HG02623 (cell line): ENCODE measurements at regions not wholly inside any gene's neighbourhood (a gene's known extent, or its start where the extent isn't known, plus 50 kb on each side); places are given as distances from the start of the nearest gene placed in this dataset.

Experiments used
- ATAC-seq: cut with Tn5 transposase; IDR thresholded peaks from one replicate; pipeline ENCODE4 v1.9.1; 2021; ENCODE audit warnings: moderate library complexity; ENCODE audit not compliant: unreplicated experiment

DNA sequence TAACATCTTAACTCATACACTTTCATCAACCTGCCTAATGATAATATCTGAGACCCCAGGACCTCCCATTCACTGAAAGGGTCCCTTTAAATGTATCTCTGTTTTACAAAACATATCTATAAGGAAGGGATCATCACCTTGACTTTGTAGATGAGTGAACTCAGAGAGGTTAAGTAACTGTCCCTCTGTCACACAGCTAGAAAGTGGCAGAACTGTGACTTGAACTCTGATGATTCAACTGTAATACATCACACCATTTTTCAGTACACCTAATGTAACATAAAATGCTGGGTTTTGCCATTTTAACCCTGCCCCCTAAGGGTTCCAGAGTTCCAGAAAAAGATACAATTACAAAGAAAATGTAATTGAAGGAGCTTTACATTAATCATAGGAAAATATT is 234.6 kb downstream of the ZEB2 start:
- no peak for ATAC-seq

GRCh38 chr2:144281476-144281875 is 238.4 kb downstream of the ZEB2 start:
- ATAC-seq: no peak

- no peak for ATAC-seq
Observed at GRCh38 chr2:144280009-144280408, 239.9 kb downstream of the ZEB2 start.

DNA sequence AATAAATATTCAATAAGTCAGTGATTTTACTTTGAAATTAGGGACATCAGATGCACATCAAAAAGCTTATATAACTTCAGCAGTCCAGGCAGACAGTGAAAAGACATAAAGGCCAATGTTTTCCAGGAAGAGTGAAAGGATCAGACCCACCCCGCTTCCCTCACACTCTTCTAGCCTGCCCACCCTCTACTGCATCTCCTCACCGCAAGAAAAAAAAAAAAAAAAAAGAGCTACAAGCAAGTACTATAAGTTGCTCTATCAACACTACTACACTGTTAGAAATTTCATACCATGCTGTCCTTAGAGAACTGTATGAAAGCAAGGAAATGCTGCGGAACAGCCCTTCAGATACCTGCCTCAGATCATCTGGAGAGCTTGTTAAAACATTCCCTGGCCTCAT is 240.8 kb downstream of the ZEB2 start:
- ATAC-seq: no peak

- ATAC-seq: no peak
Observed at GRCh38 chr2:144277622-144278354, 242.1 kb downstream of the ZEB2 start.

GRCh38 chr2:144275340-144275739 is 244.6 kb downstream of the ZEB2 start:
- ATAC-seq: no peak

- ATAC-seq: no peak
Observed at GRCh38 chr2:144274131-144274530, 245.8 kb downstream of the ZEB2 start.

DNA sequence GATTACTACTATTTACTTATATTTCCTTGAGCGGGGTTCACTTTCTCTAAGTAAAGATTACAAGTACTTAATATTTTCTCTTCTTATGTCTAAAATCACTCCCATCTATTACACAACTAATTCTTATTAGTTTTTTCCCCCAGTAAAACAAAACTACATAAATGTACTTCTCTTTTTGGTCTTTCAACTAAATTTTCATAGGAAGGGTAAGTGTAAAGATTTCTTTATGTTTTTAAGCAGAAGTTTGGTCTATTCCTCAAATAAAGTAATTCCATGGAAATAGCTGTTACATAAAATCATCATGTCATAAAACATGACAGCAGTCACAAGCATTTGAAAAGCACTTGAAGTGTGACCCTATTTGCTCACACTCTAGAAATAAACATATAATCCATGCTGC is 249.0 kb downstream of the ZEB2 start:
- ATAC-seq: no peak

DNA sequence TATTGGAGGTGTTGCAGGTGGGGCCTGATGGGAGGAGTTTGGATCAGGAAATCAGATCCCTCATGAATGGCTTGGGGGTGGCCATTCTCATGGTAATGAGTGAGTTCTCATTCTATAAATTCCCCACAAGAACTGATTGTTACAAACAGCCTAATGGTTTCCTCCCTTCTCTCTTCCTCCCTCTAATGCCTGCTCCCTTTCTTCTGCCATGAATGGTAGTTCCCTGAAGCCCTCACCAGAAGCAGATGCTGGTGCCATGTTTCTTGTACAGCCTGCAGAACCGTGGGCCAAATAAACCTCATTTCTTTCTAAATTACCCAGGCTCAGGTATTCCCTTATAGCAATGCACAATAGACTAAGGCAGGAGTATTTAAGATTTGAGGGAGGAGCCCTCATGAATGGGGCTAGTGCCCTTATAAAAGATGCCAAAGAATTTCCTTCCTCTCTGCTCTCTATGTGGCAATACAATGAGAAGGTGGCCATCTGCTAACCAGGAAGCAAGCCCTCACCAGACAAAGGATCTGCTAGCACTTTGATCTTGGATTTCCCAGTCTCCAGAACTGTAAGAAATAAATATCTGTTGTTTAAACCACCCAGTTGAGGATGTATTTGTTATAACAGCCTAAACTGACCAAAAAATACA is 251.8 kb downstream of the ZEB2 start:
- ATAC-seq: no peak

GRCh38 chr2:144267239-144267638 is 252.7 kb downstream of the ZEB2 start:
- ATAC-seq: peak; percentile 80

DNA sequence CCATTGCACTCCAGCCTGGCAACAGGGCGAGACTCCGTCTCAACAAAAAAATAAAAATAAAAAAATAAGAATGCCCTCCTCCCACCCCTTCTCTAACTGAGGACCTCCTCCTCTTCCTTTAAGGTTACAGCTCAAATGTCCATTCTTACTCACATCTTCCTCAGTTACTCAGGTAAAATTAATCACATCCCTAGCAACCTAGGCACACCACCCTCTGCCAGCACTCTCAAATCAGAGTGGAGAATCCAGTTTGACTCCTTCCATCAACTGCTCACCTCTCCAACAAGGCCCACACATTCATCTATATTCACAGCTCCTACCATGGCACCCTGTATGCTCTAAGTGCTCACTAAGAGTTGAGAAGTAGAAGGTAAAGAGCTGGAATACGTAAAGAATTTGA is 254.3 kb downstream of the ZEB2 start:
- ATAC-seq: no peak

- no peak for ATAC-seq
Observed at GRCh38 chr2:144261966-144262365, 258.0 kb downstream of the ZEB2 start.

DNA sequence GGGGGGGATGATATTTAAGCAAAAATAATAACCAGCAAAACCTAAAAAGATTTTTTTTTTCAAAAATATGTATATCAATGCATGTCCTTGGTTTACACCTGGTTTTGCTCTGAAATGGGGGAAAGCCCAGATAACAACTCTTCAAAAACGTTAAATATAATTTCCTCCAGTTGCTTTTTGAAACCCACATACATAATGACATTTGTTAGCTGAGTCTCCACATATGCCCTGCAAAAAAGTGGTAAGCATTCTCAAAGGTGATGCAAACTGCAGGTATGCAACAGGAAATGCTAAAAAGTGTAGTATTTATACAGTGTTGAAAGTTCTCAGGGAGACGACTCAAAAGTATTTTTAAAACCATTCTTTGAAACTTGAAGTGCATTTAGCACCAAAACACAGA is 258.6 kb downstream of the ZEB2 start:
- no peak for ATAC-seq

GRCh38 chr2:144259332-144259731 is 260.6 kb downstream of the ZEB2 start:
- no peak for ATAC-seq

DNA sequence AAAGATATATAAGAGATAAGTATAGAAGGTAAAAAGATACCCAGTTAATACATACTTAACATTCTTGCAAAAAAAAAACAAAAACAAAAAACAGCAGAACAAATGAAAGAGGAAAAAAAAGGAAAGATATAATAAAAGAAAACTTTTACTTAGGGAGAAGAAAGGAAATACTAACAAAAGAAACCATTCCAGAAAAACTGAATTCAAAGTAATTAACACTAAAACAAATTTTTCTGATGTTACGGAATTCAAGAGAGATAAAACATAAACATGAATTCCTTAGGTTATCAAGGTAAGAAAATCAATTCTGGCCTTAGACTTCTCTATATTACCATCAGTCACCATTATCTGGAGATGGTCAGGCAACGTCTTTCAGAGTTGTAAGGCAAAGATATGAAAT is 261.8 kb downstream of the ZEB2 start:
- no peak for ATAC-seq

DNA sequence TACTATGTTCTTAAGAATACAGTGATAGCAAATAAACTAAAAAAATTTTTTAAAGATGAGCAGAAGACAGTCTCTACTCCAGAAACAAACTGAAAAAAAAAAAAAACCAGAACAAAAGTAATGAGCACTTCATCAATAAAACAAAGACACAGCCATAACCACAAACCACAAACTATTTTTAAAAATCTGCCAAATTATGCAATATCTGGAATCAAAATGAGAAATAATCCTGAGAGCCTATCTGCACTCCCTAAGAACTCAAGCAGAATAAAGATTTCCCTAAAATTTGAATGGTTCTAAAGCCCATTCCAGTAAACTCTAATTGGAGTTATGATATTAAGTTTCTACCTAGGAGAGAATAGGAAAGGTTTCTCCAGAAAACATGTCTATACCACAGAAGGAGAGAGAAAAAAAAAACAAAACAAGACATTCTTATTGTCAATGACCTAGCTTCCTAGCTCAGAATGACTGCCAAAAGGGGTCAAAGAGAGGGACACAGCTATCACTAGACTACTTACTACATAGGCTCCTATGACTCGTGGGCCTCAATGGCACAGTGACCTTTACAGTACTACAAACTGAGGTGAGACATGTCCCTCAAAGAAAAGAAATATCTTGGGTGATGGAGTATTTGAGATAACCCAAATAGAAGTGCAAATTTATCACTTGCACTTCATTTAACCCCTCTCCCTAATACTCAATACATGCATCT is 262.8 kb downstream of the ZEB2 start:
- no peak for ATAC-seq

DNA sequence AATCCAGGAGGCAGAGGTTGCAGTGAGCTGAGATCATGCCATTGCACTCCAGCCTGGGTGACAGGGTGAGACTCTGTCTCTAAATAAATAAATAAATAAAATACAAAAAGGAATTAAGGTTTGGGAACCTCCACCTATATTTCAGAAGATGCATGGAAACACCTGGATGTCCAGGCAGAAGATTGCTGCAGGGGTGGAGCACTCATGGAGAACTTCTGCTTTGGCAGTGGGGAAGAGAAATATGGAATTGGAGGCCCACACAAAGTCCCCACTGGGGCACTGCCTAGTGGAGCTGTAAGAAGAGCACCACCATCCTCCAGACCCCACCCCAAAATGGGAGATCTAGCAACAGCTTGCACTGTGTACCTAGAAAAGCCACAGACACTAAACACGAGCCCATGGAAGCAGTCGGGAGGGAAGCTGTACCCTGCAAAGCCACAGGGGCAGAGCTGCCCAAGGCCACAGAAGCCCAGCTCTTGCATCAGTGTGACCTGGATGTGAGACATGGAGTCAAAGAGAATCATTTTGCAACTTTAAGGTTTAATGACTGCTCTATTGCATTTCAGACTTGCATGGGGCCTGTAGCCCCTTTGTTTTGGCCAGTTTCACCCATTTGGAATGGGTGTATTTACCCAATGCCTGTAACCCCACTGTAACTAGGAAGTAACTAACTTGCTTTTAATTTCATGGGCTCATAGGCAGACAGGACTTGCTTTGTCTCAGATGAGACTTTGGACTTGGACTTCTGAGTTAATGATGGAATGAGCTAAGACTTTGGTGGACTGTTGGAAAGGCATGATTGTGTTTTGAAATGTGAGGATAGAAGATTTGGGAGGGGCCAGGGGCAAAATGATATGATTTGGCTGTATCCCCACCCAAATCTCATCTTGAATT is 265.3 kb downstream of the ZEB2 start:
- ATAC-seq: no peak

GRCh38 chr2:144253743-144254142 is 266.2 kb downstream of the ZEB2 start:
- no peak for ATAC-seq

- no peak for ATAC-seq
Observed at GRCh38 chr2:144252694-144253093, 267.2 kb downstream of the ZEB2 start.

- no peak for ATAC-seq
Observed at GRCh38 chr2:144249035-144249637, 270.8 kb downstream of the ZEB2 start.
